Bronchial epithelial cell (primary cell): ENCODE measurements at regions not wholly inside any gene's neighbourhood (a gene's known extent, or its start where the extent isn't known, plus 50 kb on each side); places are given as distances from the start of the nearest gene placed in this dataset.

Experiments
- DNase-seq: peaks from one replicate; pipeline ENCODE4 v3.0.0-alpha.2; 2010; ENCODE audit warnings: low read depth
- FAIRE-seq: peaks from 2 replicates; lab custom pipeline; 2011; peaks lifted over from hg19 to GRCh38; lab: Jason Lieb, UNC
- H3K27me3 ChIP-seq: 2 replicates; pipeline ENCODE4 v1.5.1; 2011; ENCODE audit warnings: low read length; ENCODE audit not compliant: control insufficient read depth, insufficient read depth
- H3K36me3 ChIP-seq: 2 replicates; pipeline ENCODE4 v1.5.1; 2011; ENCODE audit warnings: low read length; ENCODE audit not compliant: control insufficient read depth, insufficient read depth
- H3K4me3 ChIP-seq: 2 replicates; pipeline ENCODE4 v1.5.1; 2011; ENCODE audit warnings: mild to moderate bottlenecking, low read depth, low read length, control low read depth
- TF ChIP-seq, protein P1 (sequence below): IDR thresholded peaks from 2 replicates; pipeline ENCODE4 v1.5.1; 2011; ENCODE audit warnings: mild to moderate bottlenecking, moderate library complexity, low read length, control low read depth, inconsistent platforms; ENCODE audit not compliant: insufficient read depth, severe bottlenecking

DNA sequence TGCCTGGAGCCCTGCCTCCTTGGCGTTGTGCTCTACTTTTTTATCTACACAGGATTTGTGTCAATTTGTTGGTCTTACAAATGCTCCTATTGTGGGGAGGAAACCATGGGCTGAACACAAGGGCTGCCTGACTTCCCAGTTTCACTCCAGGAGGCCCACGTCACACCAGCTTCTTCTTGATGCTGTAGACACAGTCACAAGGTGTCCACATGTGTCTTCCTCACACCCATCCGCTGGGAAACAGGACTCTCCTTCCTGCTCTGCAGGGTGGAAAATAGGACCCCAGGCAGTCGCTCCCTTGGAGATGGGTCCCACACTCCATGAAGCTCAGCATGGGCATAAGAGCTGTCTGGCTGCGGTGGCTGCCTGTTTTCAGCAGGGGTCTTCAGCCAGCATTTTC is 468.2 kb downstream of the EPHA4 start:
- FAIRE-seq (no peak), DNase-seq (no peak)
- Histone ChIP-seq H3K27me3 (no peaks in the 10 kb centered on the region), H3K36me3 (no peaks in the 10 kb centered on the region), H3K4me3 (no peak overlapping the region)
- TF ChIP-seq, protein P1, sequence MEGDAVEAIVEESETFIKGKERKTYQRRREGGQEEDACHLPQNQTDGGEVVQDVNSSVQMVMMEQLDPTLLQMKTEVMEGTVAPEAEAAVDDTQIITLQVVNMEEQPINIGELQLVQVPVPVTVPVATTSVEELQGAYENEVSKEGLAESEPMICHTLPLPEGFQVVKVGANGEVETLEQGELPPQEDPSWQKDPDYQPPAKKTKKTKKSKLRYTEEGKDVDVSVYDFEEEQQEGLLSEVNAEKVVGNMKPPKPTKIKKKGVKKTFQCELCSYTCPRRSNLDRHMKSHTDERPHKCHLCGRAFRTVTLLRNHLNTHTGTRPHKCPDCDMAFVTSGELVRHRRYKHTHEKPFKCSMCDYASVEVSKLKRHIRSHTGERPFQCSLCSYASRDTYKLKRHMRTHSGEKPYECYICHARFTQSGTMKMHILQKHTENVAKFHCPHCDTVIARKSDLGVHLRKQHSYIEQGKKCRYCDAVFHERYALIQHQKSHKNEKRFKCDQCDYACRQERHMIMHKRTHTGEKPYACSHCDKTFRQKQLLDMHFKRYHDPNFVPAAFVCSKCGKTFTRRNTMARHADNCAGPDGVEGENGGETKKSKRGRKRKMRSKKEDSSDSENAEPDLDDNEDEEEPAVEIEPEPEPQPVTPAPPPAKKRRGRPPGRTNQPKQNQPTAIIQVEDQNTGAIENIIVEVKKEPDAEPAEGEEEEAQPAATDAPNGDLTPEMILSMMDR = no peak

DNA sequence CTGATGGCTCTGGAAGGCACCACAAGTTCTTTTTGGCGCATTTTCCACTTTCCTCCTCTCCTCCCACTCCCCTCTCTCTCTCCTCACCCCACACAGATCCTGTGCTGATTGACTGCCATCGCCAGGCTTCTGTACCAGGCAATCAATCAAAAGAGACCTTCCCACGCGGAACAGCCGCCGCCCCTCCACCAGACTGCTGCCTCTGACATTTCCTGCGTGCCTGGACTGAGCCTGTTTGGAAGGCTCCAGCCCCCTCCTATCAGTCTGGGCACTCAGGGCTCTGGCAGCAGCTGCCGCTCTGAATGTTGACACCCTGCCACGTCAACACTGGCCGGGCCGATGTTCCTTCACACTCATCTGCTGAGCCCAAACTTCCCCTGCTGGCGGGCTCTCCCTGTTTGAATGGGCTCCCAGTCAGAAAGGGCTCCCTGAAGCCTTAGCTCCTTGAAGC is 467.7 kb downstream of the EPHA4 start:
- H3K4me3 ChIP-seq = no peak overlapping the region
- H3K27me3 ChIP-seq = no peaks in the 10 kb centered on the region
- FAIRE-seq = no peak
- peak; percentile 66 for DNase-seq
- H3K36me3 ChIP-seq = no peaks in the 10 kb centered on the region
- TF ChIP-seq, protein P1 = peak; percentile 21

DNA sequence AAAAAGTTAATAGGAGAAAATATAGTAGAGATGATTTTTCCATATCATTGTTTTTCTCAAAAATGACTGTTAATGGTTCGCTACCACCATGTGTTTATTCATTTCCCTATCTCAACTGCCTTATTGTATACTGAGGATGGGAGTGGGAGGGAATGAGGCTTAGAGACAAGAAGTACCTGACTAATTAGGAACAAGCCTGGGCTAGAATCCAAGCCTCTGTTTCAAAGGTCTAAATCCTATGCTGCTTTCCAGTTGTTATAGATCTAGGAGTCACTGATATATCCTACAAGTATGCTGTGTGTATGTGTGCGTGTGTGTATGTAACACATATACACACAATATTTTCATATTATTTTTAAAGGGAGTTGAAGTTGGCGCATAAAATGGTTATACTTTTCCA is 465.9 kb downstream of the EPHA4 start:
- TF ChIP-seq, protein P1 = no peak
- no peak overlapping the region for H3K4me3 ChIP-seq
- no peak for FAIRE-seq
- H3K36me3 ChIP-seq = no peaks in the 10 kb centered on the region
- peak; percentile 92 for DNase-seq
- no peaks in the 10 kb centered on the region for H3K27me3 ChIP-seq

DNA sequence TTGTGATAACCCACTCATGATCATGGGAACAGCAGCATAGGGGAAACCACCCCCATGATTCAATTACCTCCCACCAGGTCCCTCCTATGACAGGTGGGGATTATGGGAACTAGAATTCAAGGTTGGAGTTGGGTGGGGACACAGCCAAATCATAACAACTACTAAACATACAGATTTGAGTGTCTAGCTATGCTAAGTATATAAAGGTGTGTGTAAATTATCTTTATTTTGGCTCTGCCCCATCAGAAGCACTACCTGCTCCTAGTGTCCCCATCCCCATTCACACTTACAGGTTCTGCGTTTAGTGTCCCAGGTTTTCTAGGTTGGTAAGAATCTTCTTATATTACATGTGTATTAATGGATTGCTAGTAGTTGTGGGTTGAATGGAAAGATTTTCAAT is 464.7 kb downstream of the EPHA4 start:
- Histone ChIP-seq H3K27me3 (no peaks in the 10 kb centered on the region), H3K36me3 (no peaks in the 10 kb centered on the region), H3K4me3 (no peak overlapping the region)
- DNase-seq = no peak
- FAIRE-seq = no peak
- TF ChIP-seq, protein P1 = no peak

DNA sequence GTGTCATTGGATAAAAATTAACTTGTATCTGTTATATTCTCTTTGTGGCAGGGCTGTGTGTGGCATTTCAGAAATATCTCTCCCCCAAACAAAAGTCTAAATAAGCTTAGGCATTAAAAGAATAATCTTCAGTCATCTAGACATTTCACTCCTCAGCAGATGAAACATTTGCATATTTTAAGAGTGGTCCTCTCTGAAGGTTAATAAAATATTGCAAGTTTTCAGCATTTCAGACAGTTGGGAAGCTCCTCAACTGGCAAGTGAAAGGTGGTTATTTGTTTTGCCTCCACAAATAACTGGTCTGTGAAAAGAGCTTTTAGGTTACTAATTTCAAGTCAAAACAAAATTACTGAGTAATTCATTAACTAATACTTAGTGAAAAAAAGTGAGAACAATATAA is 462.6 kb downstream of the EPHA4 start:
- Histone ChIP-seq H3K4me3 (no peak overlapping the region), H3K27me3 (no peaks in the 10 kb centered on the region), H3K36me3 (no peaks in the 10 kb centered on the region)
- DNase-seq = no peak
- no peak for FAIRE-seq
- TF ChIP-seq, protein P1 = no peak

DNA sequence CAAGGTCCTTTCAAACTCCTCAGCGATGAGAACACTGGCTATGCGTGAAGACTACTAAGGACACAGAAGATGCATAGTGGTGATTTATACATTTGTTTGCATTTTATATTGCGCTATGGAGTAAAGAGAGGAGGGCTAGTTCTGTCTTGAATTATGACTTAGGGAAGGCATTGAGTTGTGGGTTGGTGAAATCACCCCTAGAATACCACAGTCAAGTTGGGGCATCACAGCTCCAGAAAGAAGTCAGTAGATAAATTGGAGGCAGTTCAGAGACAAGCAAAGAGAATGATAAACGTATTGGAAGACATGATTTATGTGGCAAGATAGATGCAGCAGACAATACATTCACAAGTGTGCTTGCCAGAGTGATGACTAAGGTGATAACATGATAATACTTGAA is 460.4 kb downstream of the EPHA4 start:
- H3K36me3 ChIP-seq = no peaks in the 10 kb centered on the region
- FAIRE-seq (no peak), DNase-seq (peak; percentile 48)
- TF ChIP-seq, protein P1 = no peak
- no peaks in the 10 kb centered on the region for H3K27me3 ChIP-seq
- no peak overlapping the region for H3K4me3 ChIP-seq
